Stomach (tissue), 8 donors: ENCODE measurements at regions not wholly inside any gene's neighbourhood (a gene's known extent, or its start where the extent isn't known, plus 50 kb on each side); places are given as distances from the start of the nearest gene placed in this dataset.

Experiments
- DNase-seq, 2 donors: peaks; one replicate each; pipeline versions ENCODE4 v3.0.0 to v3.0.0-alpha.2; 2013 to 2019
- H3K27ac ChIP-seq, 5 donors: fragments of 200-600 bp in 4 of 5; sonication (generic) in 4 of 5; one replicate each; pipeline ENCODE4 v1.5.1; 2013 to 2019; ENCODE audit warnings: mild to moderate bottlenecking in 1 of 5, moderate library complexity in 1 of 5
- H3K27me3 ChIP-seq, 3 donors: fragments of 200-600 bp; sonication (generic); one replicate each; pipeline ENCODE4 v1.5.1; 2017 to 2019; ENCODE audit warnings: mixed run types in 1 of 3
- H3K36me3 ChIP-seq, 4 donors: fragments of 200-600 bp; sonication (generic); 1 replicate in 3 of 4; 2 replicates in 1 of 4; pipeline ENCODE4 v1.5.1; 2016 to 2019
- H3K4me1 ChIP-seq, 4 donors: fragments of 200-600 bp; sonication (generic); one replicate each; pipeline ENCODE4 v1.5.1; 2016 to 2019
- H3K4me3 ChIP-seq, 4 donors: fragments of 200-600 bp; sonication (generic) in 3 of 4; one replicate each; pipeline ENCODE4 v1.5.1; 2016 to 2019; ENCODE audit warnings: mild to moderate bottlenecking in 1 of 4
- H3K9me3 ChIP-seq, 4 donors: fragments of 200-600 bp; sonication (generic); one replicate each; pipeline ENCODE4 v1.5.1; 2016 to 2019
- CTCF ChIP-seq, 7 experiments: fragments of 450-650 bp in 4 of 7; fragments of 200-600 bp in 3 of 7; sonication (generic) in 3 of 7; IDR thresholded peaks; one replicate each; pipeline ENCODE4 v1.5.1; 2016 to 2019; ENCODE audit warnings: antibody characterized with exemption in 7 of 7, control low read depth in 2 of 7, mild to moderate bottlenecking in 1 of 7
- EP300 ChIP-seq: sonication (generic); formaldehyde crosslinking; IDR thresholded peaks from one replicate; pipeline ENCODE4 v1.6.1; 2017; ENCODE audit warnings: antibody characterized with exemption
- POLR2A ChIP-seq, 4 donors: fragments of 450-650 bp; IDR thresholded peaks; one replicate each; pipeline ENCODE4 v1.6.1; 2016; ENCODE audit warnings: antibody characterized with exemption in 4 of 4, control low read depth in 2 of 4, mild to moderate bottlenecking in 1 of 4, moderate library complexity in 1 of 4
- POLR2AphosphoS5 ChIP-seq, 3 donors: sonication (generic); formaldehyde crosslinking; IDR thresholded peaks; one replicate each; pipeline ENCODE4 v1.6.1; 2016; ENCODE audit warnings: antibody characterized with exemption in 3 of 3
- WGBS, 5 donors: extraction: QIAGEN DNeasy Blood & Tissue Kit in 3 of 5; methylation state at CpG; one replicate each; pipeline versions ENCODE4 v1.1.5 to v1.1.7; 2013 to 2018; 5-methylcytosine and 5-hydroxymethylcytosine counted together
- intact Hi-C: fragments of 100-400 bp; cut with DNase I; formaldehyde crosslinking; loops from one replicate; pipeline ENCODE4 v1.15.1; 2023; ENCODE audit warnings: low total_unique reads
- donor health status: healthy with polysubstance abuse.
- donor health status: Bipolar disorder and iron deficiency.
- donor health status: healthy.

DNA sequence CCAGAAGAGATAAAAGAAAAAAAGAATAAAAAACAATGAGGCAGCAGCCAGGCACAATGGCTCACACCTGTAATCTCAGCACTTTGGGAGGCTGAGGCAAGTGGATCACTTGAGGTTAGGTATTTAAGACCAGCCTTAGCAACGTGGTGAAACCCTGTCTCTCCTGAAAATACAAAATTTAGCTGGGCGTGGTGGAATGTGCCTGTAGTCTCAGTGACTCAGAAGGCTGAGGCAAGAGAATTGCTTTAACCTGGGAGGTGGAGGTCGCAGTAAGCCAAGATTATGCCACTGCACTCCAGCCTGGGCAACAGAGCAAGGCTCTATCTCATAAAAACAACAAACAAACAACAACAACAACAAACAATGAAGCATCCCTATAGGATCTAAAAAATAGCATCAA is 121.5 kb downstream of the HMHB1 start:
- WGBS, 5 donors = 57 to 65% (median 63%) methylated on average over 3 of the region's 3 CpGs
- Histone ChIP-seq H3K27me3 (no peaks in the 10 kb centered on the region), H3K27ac (no peak overlapping the region), H3K4me3 (no peak overlapping the region), H3K36me3 (no peaks in the 10 kb centered on the region), H3K9me3 (peaks cover 0 to 21% (median 13%) of the 10 kb centered on the region in 4 donors), H3K4me1 (no peaks in the 10 kb centered on the region)
- TF ChIP-seq POLR2A (IDR thresholded peaks at IDR 0.05) (no peak), POLR2AphosphoS5 (IDR thresholded peaks at IDR 0.05) (no peak), CTCF (IDR thresholded peaks at IDR 0.05) (no peak), EP300 (no peak)
- DNase-seq = no peak
- intact Hi-C loops = no loop called here

- Histone ChIP-seq H3K36me3 (no peaks in the 10 kb centered on the region), H3K27me3 (no peaks in the 10 kb centered on the region), H3K4me3 (no peak overlapping the region), H3K4me1 (no peaks in the 10 kb centered on the region), H3K9me3 (peaks cover 0 to 21% (median 13%) of the 10 kb centered on the region in 4 donors), H3K27ac (no peak overlapping the region)
- 63 to 81% (median 68%) methylated on average over 2 of the region's 2 CpGs for WGBS, 5 donors
- intact Hi-C loops = no loop called here
- TF ChIP-seq CTCF (IDR thresholded peaks at IDR 0.05) (no peak), EP300 (no peak), POLR2AphosphoS5 (IDR thresholded peaks at IDR 0.05) (no peak), POLR2A (IDR thresholded peaks at IDR 0.05) (no peak)
- no peak for DNase-seq
These were observed 122.9 kb downstream of the HMHB1 start for GRCh38 chr5:143934821-143935220.

GRCh38 chr5:143938230-143938629 is 126.3 kb downstream of the HMHB1 start:
- no peaks in the 10 kb centered on the region for H3K27me3 ChIP-seq
- intact Hi-C loops = no loop called here
- H3K4me3 ChIP-seq = no peak overlapping the region
- no peaks in the 10 kb centered on the region for H3K36me3 ChIP-seq
- H3K9me3 ChIP-seq = peaks cover 0 to 46% (median 24%) of the 10 kb centered on the region in 4 donors
- no peak overlapping the region for H3K27ac ChIP-seq
- DNase-seq = no peak
- no peaks in the 10 kb centered on the region for H3K4me1 ChIP-seq
- TF ChIP-seq CTCF (IDR thresholded peaks at IDR 0.05) (no peak), POLR2AphosphoS5 (IDR thresholded peaks at IDR 0.05) (no peak), POLR2A (IDR thresholded peaks at IDR 0.05) (no peak), EP300 (no peak)

DNA sequence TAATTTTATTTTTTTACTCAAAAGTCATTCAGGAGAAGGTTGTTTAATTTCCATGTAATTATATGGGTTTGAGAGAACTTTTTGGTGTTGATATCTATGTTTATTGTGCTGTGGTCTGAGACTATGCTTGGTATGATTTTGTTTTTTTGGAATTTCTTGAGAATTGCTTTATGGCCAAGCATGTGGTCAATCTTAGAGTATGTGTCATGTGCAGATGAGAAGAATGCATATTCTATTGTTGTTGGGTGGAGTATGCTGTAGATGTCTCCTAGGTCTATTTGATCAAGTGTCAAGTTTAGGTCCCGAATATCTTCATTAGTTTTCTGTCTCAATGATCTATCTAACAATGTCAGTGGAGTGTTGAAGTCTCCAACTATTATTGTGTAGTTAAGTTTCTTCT is 134.9 kb downstream of the HMHB1 start:
- Histone ChIP-seq H3K9me3 (peaks cover 0 to 32% (median 20%) of the 10 kb centered on the region in 4 donors), H3K36me3 (no peaks in the 10 kb centered on the region), H3K27me3 (no peaks in the 10 kb centered on the region), H3K4me3 (no peak overlapping the region), H3K4me1 (no peaks in the 10 kb centered on the region), H3K27ac (no peak overlapping the region)
- WGBS, 5 donors = 81 to 91% (median 89%) methylated on average over 1 of the region's 1 CpG
- DNase-seq = no peak
- intact Hi-C loops = no loop called here
- TF ChIP-seq CTCF (IDR thresholded peaks at IDR 0.05) = no peak
- TF ChIP-seq POLR2A (IDR thresholded peaks at IDR 0.05) = no peak
- TF ChIP-seq EP300 = no peak
- TF ChIP-seq POLR2AphosphoS5 (IDR thresholded peaks at IDR 0.05) = no peak
